Keratinocyte (primary cell): ENCODE measurements at regions not wholly inside any gene's neighbourhood (a gene's known extent, or its start where the extent isn't known, plus 50 kb on each side); places are given as distances from the start of the nearest gene placed in this dataset.

Source experiments
- CTCF ChIP-seq, 3 experiments: IDR thresholded peaks in 1 of 3; conservative IDR thresholded peaks in 1 of 3; optimal IDR thresholded peaks in 1 of 3; 2 replicates in 2 of 3; 3 replicates in 1 of 3; pipeline versions ENCODE3 to v1.5.1; 2011; ENCODE audit warnings: low read length in 3 of 3, mild to moderate bottlenecking in 3 of 3, moderate library complexity in 2 of 3, control low read depth in 1 of 3, inconsistent platforms in 1 of 3; ENCODE audit not compliant: insufficient read depth in 2 of 3; ENCODE audit errors: extremely low read depth in 1 of 3
- EZH2 ChIP-seq: IDR thresholded peaks from one replicate; pipeline ENCODE4 v1.6.1; 2012; ENCODE audit warnings: inconsistent platforms, mild to moderate bottlenecking, low read length, moderate library complexity

DNA sequence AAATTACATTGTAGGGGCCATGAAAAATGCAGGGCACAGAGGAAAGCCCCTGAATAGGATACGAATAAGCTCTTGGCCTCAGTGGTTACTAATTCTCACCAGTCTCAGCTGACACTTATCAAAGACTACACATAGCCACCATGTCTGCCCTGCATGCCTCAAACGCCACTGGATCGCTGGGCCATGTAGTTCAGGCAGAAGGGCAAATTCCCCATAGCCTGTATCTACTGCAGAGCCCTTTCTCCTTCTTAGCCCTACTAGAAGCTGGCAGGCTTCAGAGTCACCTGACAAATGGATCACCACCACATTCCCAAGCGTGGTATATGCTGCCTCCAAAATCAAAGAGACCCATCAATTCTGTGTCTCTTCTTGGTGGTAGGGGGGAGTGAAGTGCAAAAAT is 177.4 kb downstream of the MINAR1 start:
- no peak for TF ChIP-seq CTCF (optimal IDR thresholded peaks at IDR 0.05 in 1 of 3, IDR thresholded peaks at IDR 0.05 in 1 of 3, conservative IDR thresholded peaks at IDR 0.05 in 1 of 3; ENCODE audit: extremely low read depth in 1 of 3, insufficient read depth in 2 of 3, low read length in 3 of 3)
- TF ChIP-seq EZH2 = no peak
